KMS-11 (cell line): ENCODE measurements at regions not wholly inside any gene's neighbourhood (a gene's known extent, or its start where the extent isn't known, plus 50 kb on each side); places are given as distances from the start of the nearest gene placed in this dataset.

Source experiments
- H2AFZ ChIP-seq: fragments of 200-600 bp; sonication (generic); 2 replicates; pipeline ENCODE4 v1.6.1; 2016; ENCODE audit warnings: antibody characterized with exemption, mixed run types, low read depth
- H3K27ac ChIP-seq: fragments of 200-600 bp; sonication (generic); 2 replicates; pipeline ENCODE4 v1.6.1; 2016; ENCODE audit warnings: mild to moderate bottlenecking, mixed run types
- H3K27me3 ChIP-seq: fragments of 200-600 bp; sonication (generic); 2 replicates; pipeline ENCODE4 v1.6.1; 2017; ENCODE audit warnings: mild to moderate bottlenecking, low read depth, mixed run types, moderate library complexity; ENCODE audit not compliant: insufficient read depth
- H3K36me3 ChIP-seq: fragments of 200-600 bp; sonication (generic); 2 replicates; pipeline ENCODE4 v1.6.1; 2017; ENCODE audit warnings: mild to moderate bottlenecking, mixed run types; ENCODE audit not compliant: insufficient read depth
- H3K4me1 ChIP-seq: fragments of 200-600 bp; sonication (generic); 2 replicates; pipeline ENCODE4 v1.6.1; 2016; ENCODE audit warnings: mild to moderate bottlenecking, low read depth, mixed run types; ENCODE audit not compliant: poor library complexity, severe bottlenecking
- H3K4me2 ChIP-seq: fragments of 200-600 bp; sonication (generic); 2 replicates; pipeline ENCODE4 v1.7.0; 2016; ENCODE audit warnings: mild to moderate bottlenecking, mixed run types
- H3K4me3 ChIP-seq: fragments of 200-600 bp; sonication (generic); IDR thresholded peaks from 2 replicates; pipeline ENCODE4 v1.6.1; 2017; ENCODE audit warnings: low read depth, low read length, mixed read lengths; ENCODE audit not compliant: insufficient read depth
- H3K79me2 ChIP-seq: fragments of 200-600 bp; sonication (generic); 2 replicates; pipeline ENCODE4 v1.6.1; 2016; ENCODE audit warnings: low read depth, mixed run types; ENCODE audit not compliant: insufficient read depth
- H3K9ac ChIP-seq: fragments of 200-600 bp; sonication (generic); 2 replicates; pipeline ENCODE4 v1.6.1; 2016; ENCODE audit warnings: mild to moderate bottlenecking, mixed run types
- H4K20me1 ChIP-seq: fragments of 200-600 bp; sonication (generic); 2 replicates; pipeline ENCODE4 v1.6.1; 2016; ENCODE audit warnings: mild to moderate bottlenecking, mixed run types; ENCODE audit not compliant: insufficient read depth
- TF ChIP-seq, protein P1 (sequence below): fragments of 200-600 bp; sonication (generic); conservative IDR thresholded peaks from 2 replicates; pipeline ENCODE4 v1.6.1; 2017; ENCODE audit warnings: low read depth, mild to moderate bottlenecking, antibody characterized with exemption, low read length, moderate library complexity, mixed read lengths

DNA sequence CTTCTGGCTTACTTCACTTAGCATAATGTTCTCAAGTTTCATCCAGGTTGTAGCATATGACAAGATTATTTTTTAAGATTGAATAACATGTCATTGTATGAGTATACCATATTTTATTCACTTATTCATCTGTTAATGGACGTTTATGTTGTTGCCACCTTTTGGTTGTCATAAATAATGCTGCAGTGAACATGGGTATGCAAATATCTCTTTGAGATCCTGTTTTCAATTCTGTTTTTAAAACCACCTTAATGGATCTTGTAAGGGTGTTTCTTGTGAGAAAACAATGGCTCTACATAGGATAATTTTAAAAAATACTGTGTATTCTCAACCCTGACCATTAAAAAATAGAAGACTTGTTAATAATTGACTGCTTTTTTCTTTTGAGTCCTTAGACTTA, 290.7 kb upstream of the TMEM229A start:
- Histone ChIP-seq H3K79me2 (no peaks in the 10 kb centered on the region), H3K4me1 (no peaks in the 10 kb centered on the region), H3K27ac (no peak overlapping the region), H3K4me2 (no peak overlapping the region), H4K20me1 (no peaks in the 10 kb centered on the region), H2AFZ (no peak overlapping the region), H3K36me3 (no peaks in the 10 kb centered on the region), H3K4me3 (no peak overlapping the region), H3K9ac (no peak overlapping the region), H3K27me3 (no peaks in the 10 kb centered on the region)
- TF ChIP-seq, protein P1, sequence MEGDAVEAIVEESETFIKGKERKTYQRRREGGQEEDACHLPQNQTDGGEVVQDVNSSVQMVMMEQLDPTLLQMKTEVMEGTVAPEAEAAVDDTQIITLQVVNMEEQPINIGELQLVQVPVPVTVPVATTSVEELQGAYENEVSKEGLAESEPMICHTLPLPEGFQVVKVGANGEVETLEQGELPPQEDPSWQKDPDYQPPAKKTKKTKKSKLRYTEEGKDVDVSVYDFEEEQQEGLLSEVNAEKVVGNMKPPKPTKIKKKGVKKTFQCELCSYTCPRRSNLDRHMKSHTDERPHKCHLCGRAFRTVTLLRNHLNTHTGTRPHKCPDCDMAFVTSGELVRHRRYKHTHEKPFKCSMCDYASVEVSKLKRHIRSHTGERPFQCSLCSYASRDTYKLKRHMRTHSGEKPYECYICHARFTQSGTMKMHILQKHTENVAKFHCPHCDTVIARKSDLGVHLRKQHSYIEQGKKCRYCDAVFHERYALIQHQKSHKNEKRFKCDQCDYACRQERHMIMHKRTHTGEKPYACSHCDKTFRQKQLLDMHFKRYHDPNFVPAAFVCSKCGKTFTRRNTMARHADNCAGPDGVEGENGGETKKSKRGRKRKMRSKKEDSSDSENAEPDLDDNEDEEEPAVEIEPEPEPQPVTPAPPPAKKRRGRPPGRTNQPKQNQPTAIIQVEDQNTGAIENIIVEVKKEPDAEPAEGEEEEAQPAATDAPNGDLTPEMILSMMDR = no peak

DNA sequence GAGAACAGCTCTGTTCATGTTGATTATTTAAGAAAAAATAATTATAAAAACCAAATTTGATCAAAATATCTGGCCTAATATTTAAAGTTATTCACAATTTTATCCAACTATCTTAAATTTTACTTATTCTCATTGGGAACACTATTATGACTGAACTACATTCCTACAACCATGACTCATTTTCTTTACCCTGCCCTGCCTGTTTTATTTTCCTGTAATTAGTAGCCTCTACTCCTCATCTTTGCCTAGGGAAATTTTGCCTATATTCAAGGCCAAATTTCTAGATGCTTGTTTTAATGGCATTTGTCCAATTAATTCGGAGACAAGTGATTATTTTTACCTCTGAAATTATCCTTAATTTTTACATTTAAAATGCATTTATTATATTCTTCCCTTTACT, 289.7 kb upstream of the TMEM229A start:
- Histone ChIP-seq H3K4me3 (no peak overlapping the region), H3K4me1 (no peaks in the 10 kb centered on the region), H4K20me1 (no peaks in the 10 kb centered on the region), H3K79me2 (no peaks in the 10 kb centered on the region), H2AFZ (no peak overlapping the region), H3K4me2 (no peak overlapping the region), H3K27ac (no peak overlapping the region), H3K27me3 (no peaks in the 10 kb centered on the region), H3K36me3 (no peaks in the 10 kb centered on the region), H3K9ac (no peak overlapping the region)
- TF ChIP-seq, protein P1 = no peak

DNA sequence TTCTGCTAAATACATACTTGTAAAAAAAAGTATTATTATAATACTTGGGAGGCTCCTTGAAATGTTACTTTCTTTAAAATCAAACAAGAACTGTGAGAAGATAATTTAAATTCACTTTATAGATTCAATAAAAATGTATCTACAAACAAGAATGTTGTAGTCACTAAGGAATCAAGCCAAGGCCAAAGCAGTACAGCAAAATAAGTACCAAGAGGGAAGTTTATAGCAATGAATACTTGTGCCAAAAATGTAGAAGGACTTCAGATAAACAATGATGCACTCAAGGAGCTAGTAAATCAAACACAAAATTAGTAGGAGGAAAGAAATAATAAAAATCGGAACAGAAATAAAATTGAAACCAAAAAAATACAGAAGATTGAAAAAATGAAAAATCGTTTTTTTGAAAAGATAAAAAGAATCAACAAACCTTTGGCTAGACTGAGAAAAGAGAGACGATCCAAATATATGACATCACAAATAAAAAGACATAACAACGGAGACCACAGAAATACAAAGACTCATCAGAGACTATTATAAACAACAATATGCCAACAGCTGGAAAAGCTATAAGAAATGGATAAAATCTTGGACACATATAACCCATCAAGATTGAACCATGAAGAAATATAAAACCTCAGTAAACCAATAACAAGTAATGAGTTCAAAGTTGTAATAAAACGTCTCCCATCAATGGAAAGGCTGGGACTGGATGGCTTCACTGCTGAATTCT, 286.0 kb upstream of the TMEM229A start:
- Histone ChIP-seq H3K79me2 (no peaks in the 10 kb centered on the region), H3K4me3 (no peak overlapping the region), H3K9ac (no peak overlapping the region), H3K27me3 (no peaks in the 10 kb centered on the region), H3K4me1 (no peaks in the 10 kb centered on the region), H4K20me1 (no peaks in the 10 kb centered on the region), H3K27ac (no peak overlapping the region), H2AFZ (no peak overlapping the region), H3K4me2 (no peak overlapping the region), H3K36me3 (no peaks in the 10 kb centered on the region)
- TF ChIP-seq, protein P1 = no peak

DNA sequence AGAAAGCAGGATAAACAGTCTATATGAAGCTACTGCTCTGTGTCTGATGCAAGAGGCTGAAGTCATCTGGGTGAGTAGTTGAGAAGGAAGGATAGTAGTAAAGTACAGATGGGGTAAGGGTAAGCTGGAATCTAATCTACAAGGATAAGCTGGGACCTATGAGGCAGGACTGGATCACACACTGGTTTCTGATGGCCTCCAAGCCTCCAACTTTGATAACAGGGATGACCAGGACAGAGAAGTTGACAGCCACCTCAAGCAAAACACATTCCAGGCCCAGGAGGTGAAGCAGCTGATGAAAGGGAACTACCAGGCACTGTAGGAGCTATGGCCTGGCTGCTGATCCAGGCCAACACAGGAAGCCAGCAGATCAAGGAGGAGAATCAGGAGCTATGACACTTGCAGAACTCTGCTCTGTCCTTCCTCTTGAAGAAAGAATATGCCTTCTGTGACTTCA, 278.1 kb upstream of the TMEM229A start:
- TF ChIP-seq, protein P1 = no peak
- H3K27ac ChIP-seq = no peak overlapping the region
- H3K36me3 ChIP-seq = no peaks in the 10 kb centered on the region
- no peak overlapping the region for H3K4me3 ChIP-seq
- no peaks in the 10 kb centered on the region for H3K79me2 ChIP-seq
- H3K9ac ChIP-seq = no peak overlapping the region
- no peak overlapping the region for H3K4me2 ChIP-seq
- H2AFZ ChIP-seq = no peak overlapping the region
- peaks cover 4% of the 10 kb centered on the region for H3K4me1 ChIP-seq
- no peaks in the 10 kb centered on the region for H4K20me1 ChIP-seq
- no peaks in the 10 kb centered on the region for H3K27me3 ChIP-seq
